ENCODE measurements at regions not wholly inside any gene's neighbourhood (a gene's known extent, or its start where the extent isn't known, plus 50 kb on each side); places are given as distances from the start of the nearest gene placed in this dataset.
"Not testable (repeated sequence)": the region's sequence is repeated elsewhere in the genome, so short reads cannot be mapped to it uniquely, and the experiment has no call there.

- no peak for DNase-seq
Observed at GRCh38 chr16:86718118-86718517, 139.8 kb downstream of the FOXL1 start.

GRCh38 chr16:86722970-86723369 lies 144.6 kb downstream of the FOXL1 start:
- DNase-seq: no peak

- DNase-seq: no peak
Observed at GRCh38 chr16:86723689-86724088, 145.3 kb downstream of the FOXL1 start.

GRCh38 chr16:86725401-86725800 lies 147.1 kb downstream of the FOXL1 start:
- DNase-seq: no peak

GRCh38 chr16:86726340-86726739 lies 148.0 kb downstream of the FOXL1 start:
- DNase-seq: no peak

GRCh38 chr16:86727131-86727530 lies 148.8 kb downstream of the FOXL1 start:
- no peak for DNase-seq

GRCh38 chr16:86727632-86728031 lies 149.3 kb downstream of the FOXL1 start:
- no peak for DNase-seq

- no peak for DNase-seq
Observed at GRCh38 chr16:86729686-86730085, 151.3 kb downstream of the FOXL1 start.

- DNase-seq: no peak
Observed at GRCh38 chr16:86730086-86730485, 151.7 kb downstream of the FOXL1 start.

GRCh38 chr16:86730597-86730996 lies 152.2 kb downstream of the FOXL1 start:
- DNase-seq: no peak

GRCh38 chr16:86732621-86733295 lies 154.4 kb downstream of the FOXL1 start:
- no peak for DNase-seq

GRCh38 chr16:86733546-86734254 lies 155.4 kb downstream of the FOXL1 start:
- DNase-seq: no peak

GRCh38 chr16:86734543-86735460 lies 156.5 kb downstream of the FOXL1 start:
- no peak for DNase-seq

- DNase-seq: no peak
Observed at GRCh38 chr16:86735727-86736126, 157.4 kb downstream of the FOXL1 start.

- no peak for DNase-seq
Observed at GRCh38 chr16:86736502-86736901, 158.2 kb downstream of the FOXL1 start.

- no peak for DNase-seq
Observed at GRCh38 chr16:86737083-86737482, 158.7 kb downstream of the FOXL1 start.

- not testable (repeated sequence) for DNase-seq
Observed at GRCh38 chr16:86738322-86738721, 160.0 kb downstream of the FOXL1 start.

- DNase-seq: no peak
Observed at GRCh38 chr16:86739178-86739577, 160.8 kb downstream of the FOXL1 start.

GRCh38 chr16:86739808-86740207 lies 161.5 kb downstream of the FOXL1 start:
- DNase-seq: no peak

GRCh38 chr16:86740298-86740697 lies 161.9 kb downstream of the FOXL1 start:
- no peak for DNase-seq

GRCh38 chr16:86740906-86741799 lies 162.8 kb downstream of the FOXL1 start:
- no peak for DNase-seq

- DNase-seq: no peak
Observed at GRCh38 chr16:86747761-86748160, 169.4 kb downstream of the FOXL1 start.

- no peak for DNase-seq
Observed at GRCh38 chr16:86748652-86749051, 170.3 kb downstream of the FOXL1 start.
